T follicular helper cell (primary cell): ENCODE measurements at regions not wholly inside any gene's neighbourhood (a gene's known extent, or its start where the extent isn't known, plus 50 kb on each side); places are given as distances from the start of the nearest gene placed in this dataset.

Source experiments
- DNase-seq: peaks from one replicate; pipeline ENCODE4 v3.0.0-alpha.2; 2020; ENCODE audit warnings: low read depth

GRCh38 chr5:88144219-88145001 lies 124.2 kb downstream of the TMEM161B start:
- DNase-seq = no peak

GRCh38 chr5:88143693-88144218 lies 124.9 kb downstream of the TMEM161B start:
- no peak for DNase-seq

GRCh38 chr5:88142886-88143692 lies 125.6 kb downstream of the TMEM161B start:
- DNase-seq = no peak

GRCh38 chr5:88142636-88142885 lies 126.1 kb downstream of the TMEM161B start:
- DNase-seq = no peak

DNA sequence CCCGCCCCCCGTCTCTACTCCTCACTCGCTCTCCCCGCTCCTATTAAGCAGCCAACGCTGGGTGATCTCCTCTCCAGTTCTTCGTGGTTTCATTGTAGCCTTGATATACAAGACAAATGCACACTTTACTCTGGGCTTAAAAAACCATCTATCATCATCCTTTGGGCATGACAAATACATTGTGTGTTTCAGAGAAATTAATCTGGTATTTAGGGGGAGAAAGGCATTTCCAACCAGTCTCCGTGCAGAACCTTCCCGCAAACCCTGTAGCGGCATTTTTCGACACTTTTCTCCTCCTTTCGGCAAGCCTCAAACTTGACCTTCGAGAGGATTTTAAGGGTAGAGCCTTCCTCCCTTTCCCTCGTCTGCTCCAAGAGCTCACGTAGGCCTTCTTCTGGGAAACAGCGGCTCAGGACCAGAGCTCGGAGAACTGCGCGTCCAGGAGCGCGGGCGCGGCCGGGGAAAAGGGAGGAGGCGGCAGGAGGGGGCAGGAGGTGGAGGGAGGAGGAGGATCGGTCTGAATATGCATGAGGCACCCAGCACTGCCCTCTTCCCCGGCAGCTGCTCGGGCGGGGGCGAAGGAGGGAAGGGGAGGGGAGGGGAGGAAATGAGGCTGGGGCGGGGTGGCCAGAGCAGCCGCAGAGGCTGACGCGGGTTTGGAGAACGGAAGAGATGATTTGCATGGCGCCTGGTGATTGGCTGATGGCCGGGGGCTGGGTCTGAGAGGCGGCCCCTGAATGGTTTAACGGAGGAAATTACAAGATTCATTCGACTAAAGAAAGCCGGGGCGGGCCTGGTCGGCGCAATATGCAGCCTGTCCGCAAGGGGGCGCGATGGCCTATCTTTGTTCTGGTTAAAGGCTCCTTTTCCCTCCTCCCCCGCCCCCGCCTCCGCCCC lies 127.5 kb downstream of the TMEM161B start:
- DNase-seq = peak; percentile 44

DNA sequence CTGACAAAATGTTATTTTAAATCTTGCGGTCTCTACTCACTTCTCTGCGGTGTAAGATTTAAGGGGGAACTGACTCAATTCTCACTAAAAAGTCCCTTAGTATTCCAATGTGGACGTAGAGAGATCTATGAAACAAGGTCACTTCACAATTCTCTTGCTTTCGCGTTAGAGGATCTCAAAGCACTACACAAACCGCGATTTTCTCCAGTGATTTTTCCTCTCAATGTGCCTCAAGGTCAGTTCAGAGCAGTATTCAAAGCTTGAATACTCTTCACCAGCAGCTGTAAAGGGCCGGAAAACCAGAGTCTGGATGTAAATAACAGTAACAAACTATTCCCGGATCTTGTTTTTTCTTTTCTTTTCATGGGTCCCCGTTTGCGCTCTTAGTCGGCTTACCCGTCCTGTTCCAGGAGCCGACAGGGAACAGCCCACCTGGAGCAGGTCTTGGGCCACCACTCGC lies 128.2 kb downstream of the TMEM161B start:
- DNase-seq = no peak

DNA sequence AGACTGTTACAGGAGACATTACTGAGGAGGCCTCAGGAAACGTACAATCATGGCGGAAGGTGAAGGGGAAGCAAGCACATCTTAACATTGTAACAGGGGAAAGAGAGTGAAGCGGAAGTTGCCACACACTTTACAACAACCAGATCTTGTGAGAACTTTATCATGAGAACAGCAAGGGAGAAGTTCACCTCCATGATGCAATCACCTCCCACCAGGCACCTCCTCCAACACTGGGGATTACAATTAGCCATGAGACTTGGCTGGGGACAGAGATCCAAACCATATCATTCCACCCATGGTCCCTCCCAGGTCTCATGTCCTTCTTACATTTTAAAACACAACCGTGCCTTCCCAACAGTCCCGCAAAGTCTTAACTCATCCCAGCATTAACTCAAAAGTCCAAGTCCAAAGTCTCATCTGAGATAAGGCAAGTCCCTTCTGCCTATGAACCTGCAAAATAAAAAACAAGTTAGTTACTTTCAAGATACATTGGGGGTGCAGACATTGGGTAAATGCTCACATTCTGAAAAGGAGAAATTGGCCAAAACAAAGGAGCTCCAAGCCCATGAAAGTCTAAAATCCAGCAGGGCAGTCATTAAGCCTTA lies 138.3 kb downstream of the TMEM161B start:
- DNase-seq = no peak

GRCh38 chr5:88128813-88129212 lies 139.8 kb downstream of the TMEM161B start:
- DNase-seq = no peak

GRCh38 chr5:88119535-88120125 lies 149.0 kb downstream of the TMEM161B start:
- no peak for DNase-seq

GRCh38 chr5:88118179-88118578 lies 150.5 kb downstream of the TMEM161B start:
- DNase-seq = no peak

DNA sequence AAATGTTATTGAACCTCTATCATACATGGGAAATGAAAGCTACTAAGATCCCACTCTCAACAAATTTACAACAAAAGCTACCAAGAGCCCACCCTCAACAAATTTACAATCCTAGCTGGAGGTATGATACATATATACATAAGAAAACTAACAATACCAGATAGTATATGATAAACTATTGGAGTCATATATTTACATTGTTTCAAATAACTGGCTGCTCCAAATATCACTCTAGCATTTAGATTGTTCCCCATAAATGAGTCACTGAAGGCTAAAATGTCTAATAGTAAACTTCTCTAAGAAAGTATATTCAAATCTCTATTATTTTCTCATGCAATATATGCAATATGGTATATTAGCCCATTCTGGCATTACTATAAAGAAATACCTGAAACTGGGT lies 151.1 kb downstream of the TMEM161B start:
- no peak for DNase-seq

DNA sequence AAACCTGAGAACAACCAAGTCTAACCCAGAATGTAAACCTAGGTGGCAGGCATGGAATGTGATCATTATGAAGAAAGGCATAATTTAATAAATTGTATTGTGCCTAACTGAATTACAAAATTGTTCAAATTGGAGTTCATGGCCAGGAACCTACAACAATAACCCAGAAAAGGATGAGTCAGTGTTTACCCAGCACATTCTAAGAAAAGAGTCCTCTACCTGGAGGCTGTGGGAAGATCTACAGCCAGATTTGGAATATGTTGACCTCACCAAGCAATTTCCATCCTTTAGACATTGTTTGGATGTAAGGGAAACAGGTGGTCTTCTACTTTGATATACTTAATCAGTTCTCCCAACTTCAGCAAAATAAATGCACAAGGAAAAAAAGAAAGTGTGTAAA lies 152.2 kb downstream of the TMEM161B start:
- no peak for DNase-seq

DNA sequence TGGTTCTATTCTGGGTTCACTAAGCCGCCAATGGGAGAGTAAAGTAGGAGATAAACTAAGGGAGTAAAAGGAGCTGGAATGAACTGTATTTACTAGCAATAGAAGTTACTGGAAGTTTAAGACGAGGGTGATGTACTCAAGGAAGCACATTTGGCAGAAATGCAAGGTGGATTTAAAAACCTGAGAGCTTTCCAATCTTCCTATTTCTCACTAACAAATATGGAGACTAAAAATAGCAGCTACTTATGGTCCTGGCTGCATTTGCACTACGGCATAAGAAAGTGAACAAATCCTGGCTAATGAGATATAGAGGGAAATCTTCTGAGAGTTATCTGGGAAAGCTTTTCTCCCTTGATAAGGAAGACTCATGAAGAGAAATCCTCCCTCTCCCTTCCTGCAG lies 153.4 kb downstream of the TMEM161B start:
- DNase-seq = no peak

DNA sequence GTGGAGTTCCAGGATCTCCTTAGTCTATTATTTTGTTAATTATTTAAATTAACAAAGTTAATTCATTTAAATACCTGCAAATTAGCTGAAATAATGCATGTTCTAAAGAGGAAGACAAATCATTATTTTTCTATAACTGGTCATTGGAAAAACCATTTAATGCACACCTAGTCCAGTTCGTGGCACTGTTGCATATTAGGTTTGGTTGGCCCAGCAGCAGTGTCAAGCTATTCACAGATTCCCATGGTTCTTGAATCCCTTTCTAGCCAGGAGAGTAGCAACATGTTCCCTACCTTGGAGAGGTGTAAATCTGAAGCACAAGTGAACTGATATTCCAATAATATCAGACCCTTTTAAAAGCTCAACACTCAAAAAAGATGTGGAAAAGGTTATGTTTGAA lies 155.2 kb downstream of the TMEM161B start:
- DNase-seq = no peak

- no peak for DNase-seq
Measured at GRCh38 chr5:88109818-88110217, 158.8 kb downstream of the TMEM161B start.

DNA sequence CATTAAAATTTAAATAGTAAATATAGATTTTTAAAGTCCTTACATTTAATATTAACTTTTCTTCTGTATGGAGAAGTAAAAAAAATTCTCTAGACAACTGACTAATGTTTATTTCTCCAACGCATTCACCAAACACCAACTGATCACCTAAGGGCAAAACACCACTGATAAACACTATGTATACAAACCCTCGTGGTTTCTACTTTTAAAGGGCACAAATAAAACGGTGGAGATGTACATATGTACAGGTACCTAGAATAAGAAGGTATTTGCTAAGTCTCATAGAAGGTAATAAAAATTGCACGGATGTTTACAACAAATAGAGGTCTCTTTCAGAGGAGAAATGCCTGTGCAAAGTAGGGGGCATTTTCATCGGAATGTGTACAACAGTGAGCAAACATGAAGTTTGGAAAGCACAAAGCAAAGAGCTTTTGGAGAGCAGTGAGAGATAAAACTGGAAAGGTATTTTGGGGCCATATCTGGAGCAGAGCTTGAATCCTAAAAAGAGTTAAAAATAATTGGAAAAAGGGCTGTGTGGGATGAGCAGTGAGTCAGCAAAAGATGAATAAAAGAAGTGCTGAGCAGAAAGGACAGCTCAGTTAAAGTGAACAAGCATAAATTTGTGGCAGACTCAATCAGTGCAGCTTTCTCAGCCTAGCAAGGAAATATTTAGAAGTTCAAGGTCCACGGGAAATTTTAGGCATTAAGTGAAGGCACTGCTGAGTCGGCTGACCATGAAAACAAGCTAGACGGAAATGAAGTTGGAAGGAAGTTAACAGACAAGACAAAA lies 160.0 kb downstream of the TMEM161B start:
- DNase-seq = no peak

GRCh38 chr5:88094906-88095496 lies 173.6 kb downstream of the TMEM161B start:
- no peak for DNase-seq

- DNase-seq = no peak
Measured at GRCh38 chr5:88094403-88094802, 174.2 kb downstream of the TMEM161B start.

DNA sequence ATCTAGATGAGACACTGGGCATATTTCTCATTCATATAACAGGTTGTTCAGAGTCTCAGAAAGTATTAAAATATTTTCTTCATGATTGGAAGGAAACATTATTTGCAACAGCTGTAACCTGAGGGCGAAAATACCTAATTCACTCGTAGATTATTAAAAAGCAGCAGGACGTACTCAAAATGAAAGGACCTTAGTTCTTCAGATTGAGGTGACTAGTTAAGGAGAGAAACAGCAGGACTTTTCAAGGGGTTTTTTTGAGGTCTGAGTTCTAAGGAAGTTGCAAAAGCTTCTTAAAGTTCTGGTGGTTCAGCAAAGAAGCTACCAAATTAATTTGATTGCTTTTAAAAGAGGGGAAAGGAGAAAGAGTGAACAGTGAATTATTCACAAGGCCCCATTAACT lies 174.9 kb downstream of the TMEM161B start:
- no peak for DNase-seq

DNA sequence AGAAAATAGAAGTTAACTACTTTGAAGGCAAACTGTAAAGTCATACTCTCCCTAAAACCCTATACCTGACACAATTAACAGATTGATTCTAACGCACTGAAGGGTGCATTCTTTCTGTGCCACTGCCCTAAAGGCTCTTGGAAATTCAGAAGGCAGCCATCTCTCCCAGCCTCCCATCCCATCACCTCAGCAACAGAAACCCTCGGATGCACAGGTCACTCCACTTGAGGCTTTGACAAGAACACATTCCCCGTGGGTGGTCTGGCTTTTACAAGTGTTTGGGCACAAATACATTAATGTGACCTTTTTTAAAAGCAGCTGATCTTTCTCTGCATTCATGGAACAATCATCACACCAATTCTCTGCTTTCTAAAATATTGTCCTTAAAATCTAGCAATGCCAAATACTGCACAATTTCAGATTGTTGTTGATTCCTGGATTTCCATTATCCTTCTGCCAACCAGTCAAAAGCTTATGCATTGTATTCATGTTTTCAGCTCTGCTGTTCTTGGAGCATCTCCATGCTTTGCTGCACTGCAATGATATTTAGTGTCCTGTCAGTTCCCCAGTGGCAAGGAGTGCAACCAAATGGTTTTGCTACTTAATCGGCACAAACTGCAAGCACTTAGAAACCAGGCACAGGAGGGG lies 175.6 kb downstream of the TMEM161B start:
- no peak for DNase-seq
